Gastrocnemius medialis (tissue), 4 donors: ENCODE measurements at regions not wholly inside any gene's neighbourhood (a gene's known extent, or its start where the extent isn't known, plus 50 kb on each side); places are given as distances from the start of the nearest gene placed in this dataset.

Experiments used
- ATAC-seq, 2 donors: fragments of 150-250 bp; one replicate each; pipeline ENCODE4 v1.9.1; 2016
- DNase-seq, 2 donors: peaks; one replicate each; pipeline ENCODE4 v3.0.0-alpha.2; 2019
- H3K27ac ChIP-seq, 4 donors: fragments of 200-600 bp; sonication (generic); 1 replicate in 1 of 4; 2 replicates in 3 of 4; pipeline ENCODE4 v1.5.1; 2016 to 2018; ENCODE audit warnings: mild to moderate bottlenecking in 2 of 4, moderate library complexity in 1 of 4
- H3K27me3 ChIP-seq, 3 donors: fragments of 200-600 bp; sonication (generic) in 2 of 3; 1 replicate in 1 of 3; 2 replicates in 2 of 3; pipeline versions ENCODE4 v1.5.1 to v1.6.0; 2016 to 2019; ENCODE audit warnings: mild to moderate bottlenecking in 1 of 3, moderate library complexity in 1 of 3
- H3K36me3 ChIP-seq, 2 donors: fragments of 200-600 bp; sonication (generic) in 1 of 2; one replicate each; pipeline ENCODE4 v1.5.1; 2017 to 2018
- H3K4me1 ChIP-seq, 2 donors: fragments of 200-600 bp; sonication (generic) in 1 of 2; one replicate each; pipeline ENCODE4 v1.5.1; 2016 to 2017; ENCODE audit warnings: mild to moderate bottlenecking in 2 of 2
- H3K4me3 ChIP-seq, 4 donors: fragments of 200-600 bp; sonication (generic) in 3 of 4; 1 replicate in 1 of 4; 2 replicates in 3 of 4; pipeline ENCODE4 v1.5.1; 2016 to 2019; ENCODE audit warnings: mild to moderate bottlenecking in 2 of 4
- H3K9me3 ChIP-seq, 3 donors: fragments of 200-600 bp; sonication (generic) in 2 of 3; 1 replicate in 1 of 3; 2 replicates in 2 of 3; pipeline ENCODE4 v1.5.1; 2016 to 2019
- CTCF ChIP-seq, 5 experiments: fragments of 450-650 bp in 3 of 5; fragments of 200-600 bp in 2 of 5; sonication (generic) in 2 of 5; IDR thresholded peaks in 4 of 5; conservative IDR thresholded peaks in 1 of 5; 1 replicate in 4 of 5; 2 replicates in 1 of 5; pipeline ENCODE4 v1.5.1; 2016 to 2019; ENCODE audit warnings: antibody characterized with exemption in 5 of 5, mild to moderate bottlenecking in 3 of 5, moderate library complexity in 3 of 5
- POLR2A ChIP-seq, 2 donors: fragments of 450-650 bp; IDR thresholded peaks; one replicate each; pipeline ENCODE4 v1.6.1; 2017; ENCODE audit warnings: antibody characterized with exemption in 2 of 2, mild to moderate bottlenecking in 2 of 2, moderate library complexity in 2 of 2
- in situ Hi-C, 4 donors: fragments of 200-750 bp; cut with MboI; loops; one replicate each; pipeline versions ENCODE4 v1.15.0 to v1.8.0; 2017; ENCODE audit warnings: low sequenced_read_pairs in 4 of 4
- intact Hi-C: fragments of 100-400 bp; cut with DNase I; formaldehyde crosslinking; loops from one replicate; pipeline ENCODE4 v1.15.1; 2023; ENCODE audit warnings: low total_unique reads

DNA sequence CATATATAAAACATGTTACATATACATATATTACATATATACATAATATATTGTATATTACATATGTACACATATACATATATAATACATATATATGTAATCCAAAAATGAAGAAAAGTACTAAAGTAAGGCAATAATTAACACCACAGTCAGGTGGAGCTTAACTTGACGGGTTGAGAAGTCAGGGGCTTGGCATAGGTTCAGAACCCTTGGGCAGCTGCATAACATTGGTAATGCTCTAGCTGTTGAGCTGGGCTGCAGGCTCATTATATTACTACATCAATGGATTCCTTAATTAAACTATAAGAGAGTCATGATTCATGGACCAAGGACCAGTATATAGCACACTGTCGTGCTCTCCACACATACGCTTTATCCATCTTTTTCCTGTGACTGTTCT is 435.2 kb upstream of the ADAMTS16 start:
- DNase-seq (no peak), ATAC-seq (no peak)
- Histone ChIP-seq H3K4me3 (no peak overlapping the region), H3K27ac (no peak overlapping the region), H3K9me3 (no peaks in the 10 kb centered on the region), H3K36me3 (no peaks in the 10 kb centered on the region), H3K4me1 (no peaks in the 10 kb centered on the region), H3K27me3 (no peaks in the 10 kb centered on the region)
- TF ChIP-seq CTCF (IDR thresholded peaks at IDR 0.05 in 4 of 5, conservative IDR thresholded peaks at IDR 0.05 in 1 of 5) (no peak), POLR2A (IDR thresholded peaks at IDR 0.05) (no peak)
- in situ Hi-C loops (no loop called here), intact Hi-C loops (no loop called here)

- no peak for ATAC-seq
- intact Hi-C loops, result no loop called here
- Histone ChIP-seq H3K4me1 (no peaks in the 10 kb centered on the region), H3K4me3 (no peak overlapping the region), H3K36me3 (no peaks in the 10 kb centered on the region), H3K9me3 (no peaks in the 10 kb centered on the region), H3K27ac (no peak overlapping the region), H3K27me3 (no peaks in the 10 kb centered on the region)
- TF ChIP-seq CTCF (IDR thresholded peaks at IDR 0.05 in 4 of 5, conservative IDR thresholded peaks at IDR 0.05 in 1 of 5), result no peak
- TF ChIP-seq POLR2A (IDR thresholded peaks at IDR 0.05), result no peak
- in situ Hi-C loops, result no loop called here
- no peak for DNase-seq
Measured at GRCh38 chr5:4716781-4717180, 423.3 kb upstream of the ADAMTS16 start.

GRCh38 chr5:4717446-4717845 is 422.7 kb upstream of the ADAMTS16 start:
- TF ChIP-seq POLR2A (IDR thresholded peaks at IDR 0.05), result no peak
- TF ChIP-seq CTCF (IDR thresholded peaks at IDR 0.05 in 4 of 5, conservative IDR thresholded peaks at IDR 0.05 in 1 of 5), result no peak
- H3K27me3 ChIP-seq, result no peaks in the 10 kb centered on the region
- intact Hi-C loops, result no loop called here
- H3K4me3 ChIP-seq, result no peak overlapping the region
- ATAC-seq (no peak), DNase-seq (no peak)
- no peaks in the 10 kb centered on the region for H3K4me1 ChIP-seq
- no peaks in the 10 kb centered on the region for H3K36me3 ChIP-seq
- in situ Hi-C loops, result no loop called here
- no peaks in the 10 kb centered on the region for H3K9me3 ChIP-seq
- no peak overlapping the region for H3K27ac ChIP-seq

- in situ Hi-C loops, result no loop called here
- ATAC-seq, result no peak
- no peaks in the 10 kb centered on the region for H3K36me3 ChIP-seq
Measured at GRCh38 chr5:4720831-4721230, 419.3 kb upstream of the ADAMTS16 start.

More at GRCh38 chr5:4720831-4721230, 419.3 kb upstream of the ADAMTS16 start:
- H3K4me1 ChIP-seq, result no peaks in the 10 kb centered on the region
- intact Hi-C loops, result no loop called here
- H3K27me3 ChIP-seq, result no peaks in the 10 kb centered on the region
- no peak for DNase-seq
- H3K9me3 ChIP-seq, result no peaks in the 10 kb centered on the region
- H3K4me3 ChIP-seq, result no peak overlapping the region
- TF ChIP-seq CTCF (IDR thresholded peaks at IDR 0.05 in 4 of 5, conservative IDR thresholded peaks at IDR 0.05 in 1 of 5), result no peak
- no peak for TF ChIP-seq POLR2A (IDR thresholded peaks at IDR 0.05)
- H3K27ac ChIP-seq, result no peak overlapping the region
